ENCODE measurements at regions not wholly inside any gene's neighbourhood (a gene's known extent, or its start where the extent isn't known, plus 50 kb on each side); places are given as distances from the start of the nearest gene placed in this dataset.
"Not testable (repeated sequence)": the region's sequence is repeated elsewhere in the genome, so short reads cannot be mapped to it uniquely, and the experiment has no call there.

DNA sequence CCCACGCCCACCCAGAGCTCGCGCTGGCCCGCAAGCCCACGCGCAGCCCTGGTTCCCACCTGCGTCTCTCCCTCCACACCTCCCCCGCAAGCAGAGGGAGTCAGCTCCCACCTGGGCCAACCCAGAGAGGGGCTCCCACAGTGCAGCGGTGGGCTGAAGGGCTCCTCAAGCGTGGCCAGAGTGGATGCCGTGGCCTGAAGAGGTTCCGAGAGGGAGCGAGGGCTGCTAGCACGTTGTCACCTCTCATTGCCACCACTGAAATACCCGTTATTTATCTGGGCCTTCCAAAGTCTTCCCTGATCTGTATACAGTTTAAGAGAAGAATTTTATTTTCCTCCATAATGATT lies 88.3 kb upstream of the MYLIP start:
- no peak for DNase-seq (ENCODE audit: low read depth in 2 of 2)

DNA sequence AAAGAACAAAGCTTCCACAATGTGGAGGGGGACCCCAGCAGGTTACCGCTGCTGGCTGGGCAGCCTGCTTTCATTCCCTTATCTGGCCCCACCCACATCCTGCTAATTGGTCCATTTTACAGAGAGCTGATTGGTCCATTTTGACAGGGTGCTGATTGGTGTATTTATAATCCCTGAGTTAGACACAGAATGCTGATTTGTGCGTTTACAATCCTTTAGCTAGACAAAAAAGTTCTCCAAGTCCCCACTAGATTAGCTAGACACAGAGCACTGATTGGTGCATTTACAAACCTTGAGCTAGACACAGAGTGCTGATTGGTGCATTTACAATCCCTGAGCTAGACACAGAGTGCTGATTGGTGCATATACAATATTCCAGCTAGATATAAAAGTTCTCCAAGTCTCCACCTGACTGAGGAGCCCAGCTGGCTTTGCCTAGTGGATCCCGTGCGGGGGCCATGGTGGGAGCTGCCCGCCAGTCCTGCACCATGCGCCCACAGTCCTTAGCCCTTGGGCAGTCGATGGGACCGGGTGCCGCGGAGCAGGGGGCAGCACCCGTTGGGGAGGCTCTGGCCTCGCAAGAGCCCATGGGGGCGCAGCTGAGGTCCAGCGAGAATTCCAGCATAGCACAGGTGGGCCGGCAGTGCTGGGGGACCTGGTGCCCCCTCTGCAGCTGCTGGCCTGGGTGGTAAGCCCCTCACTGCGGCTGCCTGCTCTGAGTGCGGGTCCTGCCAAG lies 88.8 kb upstream of the MYLIP start:
- DNase-seq (ENCODE audit: low read depth in 2 of 2): not testable (repeated sequence)

DNA sequence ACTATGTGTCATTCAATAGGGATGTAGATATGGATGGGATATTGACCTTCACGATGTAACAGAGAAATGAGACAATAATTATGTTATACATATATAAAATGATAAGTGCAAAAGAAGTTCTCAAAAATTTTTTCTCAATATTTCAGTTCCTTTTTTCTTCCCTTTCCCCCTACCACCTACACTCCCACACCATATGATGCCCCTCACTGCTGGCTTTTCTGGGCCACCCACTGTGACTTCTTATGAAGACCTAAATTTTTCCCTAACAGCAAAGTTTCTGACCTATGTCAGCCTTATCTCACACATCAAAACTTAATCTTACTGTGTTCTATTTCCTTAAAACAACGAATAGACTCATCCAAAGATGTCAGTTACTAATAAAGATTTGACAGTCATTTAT lies 89.9 kb upstream of the MYLIP start:
- no peak for DNase-seq (ENCODE audit: low read depth in 2 of 2)

DNA sequence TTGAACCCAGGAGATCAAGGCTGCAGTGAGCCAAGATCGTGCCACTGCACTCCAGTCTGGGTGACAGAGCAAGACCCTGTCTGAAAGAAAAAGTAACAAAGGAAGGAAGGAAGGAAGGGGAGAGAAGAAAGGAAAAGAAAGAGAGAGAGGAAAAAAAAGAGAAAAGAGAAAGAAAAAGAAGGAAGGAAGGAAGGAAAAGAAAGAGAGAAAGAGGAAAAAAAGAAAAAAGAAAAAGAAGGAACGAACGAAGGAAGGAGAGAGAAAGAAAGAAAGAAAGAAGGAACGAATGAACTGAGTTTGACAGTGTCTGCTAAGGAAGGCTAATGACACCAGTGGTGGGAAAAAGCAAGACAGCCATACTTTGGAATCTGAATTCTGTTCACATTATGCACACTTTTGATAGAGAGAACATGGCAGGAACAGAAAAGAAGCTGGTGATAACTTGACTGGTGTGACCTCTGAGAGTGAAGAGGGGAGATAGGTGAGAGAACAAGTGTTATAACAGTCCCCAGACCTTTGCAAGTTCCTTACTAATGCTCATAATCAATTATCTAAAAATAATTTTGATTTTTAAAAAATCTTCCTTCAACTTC lies 93.3 kb upstream of the MYLIP start:
- DNase-seq (ENCODE audit: low read depth in 2 of 2): no peak

DNA sequence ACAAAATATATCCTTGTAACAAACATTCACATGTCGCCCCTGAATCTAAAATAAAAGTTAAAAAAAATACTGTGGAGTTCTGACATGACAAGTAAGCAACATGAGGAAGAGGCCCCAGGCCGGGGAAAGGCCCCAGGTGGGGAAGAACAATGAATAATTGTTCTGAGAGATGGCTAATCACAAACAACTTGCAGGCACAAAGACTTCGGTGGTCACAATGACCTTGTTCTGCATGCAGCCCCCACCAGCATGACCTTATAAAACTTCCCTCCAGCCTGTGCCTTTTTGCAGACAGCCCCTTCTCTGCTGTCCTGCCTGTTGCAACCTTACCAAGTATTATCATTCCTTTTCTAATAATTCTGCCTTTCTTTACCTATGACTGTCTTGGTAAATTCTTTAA lies 95.7 kb upstream of the MYLIP start:
- DNase-seq (ENCODE audit: low read depth in 2 of 2): no peak

DNA sequence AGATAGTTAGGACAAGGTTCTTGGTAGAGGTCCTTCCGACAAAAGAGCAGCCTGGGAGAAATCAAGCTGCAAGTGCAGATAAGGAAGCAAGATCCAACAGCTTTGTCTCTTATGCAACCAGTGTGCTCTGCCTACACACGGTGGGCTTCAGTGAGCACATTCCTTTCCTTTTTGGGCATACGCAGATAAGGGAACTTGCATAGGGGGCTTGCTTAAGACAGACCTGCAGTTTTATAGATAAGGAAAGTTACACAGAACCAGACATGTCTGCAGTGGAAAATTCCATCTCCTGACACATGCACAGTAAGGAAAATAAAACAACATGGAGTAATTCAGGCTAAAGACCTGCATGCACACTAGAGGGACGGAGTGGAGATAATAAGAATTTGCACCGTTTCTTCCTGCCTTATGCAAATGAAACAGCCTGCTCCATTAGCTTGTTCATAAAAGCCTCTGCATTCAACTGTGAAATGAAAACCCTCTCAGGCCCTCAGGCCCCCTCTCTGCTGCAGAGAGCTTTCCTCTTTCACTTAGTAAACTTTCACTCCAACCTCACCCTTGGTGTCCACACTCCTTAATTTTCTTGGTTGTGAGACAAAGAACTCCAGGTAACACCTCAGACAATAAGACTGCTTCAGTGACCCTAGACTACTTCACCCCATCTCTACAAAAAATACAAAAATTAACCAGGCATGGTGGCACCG lies 97.5 kb upstream of the MYLIP start:
- DNase-seq (ENCODE audit: low read depth in 2 of 2): no peak

DNA sequence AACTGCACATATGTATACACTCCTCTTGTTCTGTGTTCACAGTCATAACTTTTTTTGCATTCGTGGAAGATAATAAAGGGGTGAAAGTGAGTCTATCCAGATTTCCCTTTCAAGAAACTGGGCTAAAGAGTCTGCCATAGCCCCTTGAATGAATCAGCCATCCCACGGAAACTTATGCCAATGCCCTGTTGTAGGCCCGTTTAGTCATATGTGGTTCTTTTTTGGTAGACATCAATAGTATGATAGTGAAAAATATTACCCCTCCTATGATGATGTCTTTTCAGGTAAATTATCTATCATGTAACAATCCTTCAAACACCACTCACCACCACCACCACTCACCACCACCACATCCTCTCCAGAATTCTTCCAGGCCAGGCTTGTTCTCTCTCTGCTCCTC lies 99.9 kb upstream of the MYLIP start:
- no peak for DNase-seq (ENCODE audit: low read depth in 2 of 2)

DNA sequence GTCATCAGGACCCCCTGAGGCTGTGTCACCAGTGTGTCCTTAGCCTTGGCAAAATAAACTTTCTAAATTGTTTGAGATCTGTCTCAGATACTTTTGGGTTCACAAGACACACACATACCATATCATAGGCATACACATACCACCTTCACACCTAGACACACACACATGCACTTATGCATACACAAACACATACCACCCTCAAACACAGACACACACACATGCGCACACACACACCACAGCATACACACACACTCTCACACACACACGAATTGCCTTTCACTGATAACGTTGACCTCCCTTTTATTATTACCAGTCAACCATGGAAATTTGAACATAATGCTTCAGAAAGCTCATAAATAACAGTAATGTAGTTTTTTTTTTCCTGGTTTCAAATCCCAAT lies 108.6 kb upstream of the MYLIP start:
- DNase-seq (ENCODE audit: low read depth in 2 of 2): no peak

DNA sequence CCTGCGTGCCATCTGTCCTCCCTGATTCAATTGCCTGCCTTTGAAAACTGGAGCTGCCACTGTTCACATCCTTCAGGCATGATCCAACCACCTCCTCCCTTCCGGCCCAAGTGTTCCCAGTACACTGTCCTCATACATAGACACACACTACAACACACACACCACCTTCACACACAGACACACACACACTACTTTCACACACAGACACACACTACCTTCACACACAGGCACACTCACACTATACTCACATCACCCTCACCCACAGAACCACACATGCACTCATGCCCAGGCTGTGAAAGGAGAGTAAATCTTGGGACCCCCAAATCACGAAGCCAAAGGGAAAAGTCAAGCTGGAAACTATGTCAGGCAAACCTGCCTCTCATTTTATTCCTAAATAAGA lies 109.4 kb upstream of the MYLIP start:
- DNase-seq (ENCODE audit: low read depth in 2 of 2): no peak

DNA sequence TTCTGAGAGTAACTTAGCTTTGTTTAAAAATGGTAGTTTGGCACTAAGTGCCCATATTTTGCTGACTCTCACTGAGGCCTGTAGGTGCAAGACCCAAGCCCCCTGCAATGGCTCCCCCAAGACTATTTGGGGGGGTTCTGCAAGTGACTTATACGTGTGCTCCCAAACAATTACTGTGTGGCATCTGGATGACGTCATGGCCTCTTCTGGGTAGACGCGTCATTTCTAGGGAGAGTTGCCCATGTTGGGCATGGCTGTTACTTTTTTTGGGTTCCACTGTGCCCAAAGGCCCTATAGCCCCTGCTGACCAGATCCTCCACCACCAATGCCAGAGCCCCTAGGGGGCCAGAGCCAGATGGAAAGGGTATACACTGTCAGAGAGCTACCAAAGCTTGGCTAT lies 110.3 kb upstream of the MYLIP start:
- no peak for DNase-seq (ENCODE audit: low read depth in 2 of 2)

DNA sequence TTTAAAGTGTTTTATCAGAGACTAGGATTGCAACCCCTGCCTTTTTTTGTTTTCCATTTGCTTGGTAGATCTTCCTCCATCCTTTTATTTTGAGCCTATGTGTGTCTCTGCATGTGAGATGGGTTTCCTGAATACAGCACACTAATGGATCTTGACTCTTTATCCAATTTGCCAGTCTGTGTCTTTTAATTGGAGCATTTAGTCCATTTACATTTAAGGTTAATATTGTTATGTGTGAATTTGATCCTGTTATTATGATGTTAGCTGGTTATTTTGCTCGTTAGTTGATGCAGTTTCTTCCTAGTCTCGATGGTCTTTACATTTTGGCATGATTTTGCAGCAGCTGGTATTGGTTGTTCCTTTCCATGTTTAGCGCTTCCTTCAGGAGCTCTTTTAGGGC lies 114.6 kb upstream of the MYLIP start:
- not testable (repeated sequence) for DNase-seq (ENCODE audit: low read depth in 2 of 2)

DNA sequence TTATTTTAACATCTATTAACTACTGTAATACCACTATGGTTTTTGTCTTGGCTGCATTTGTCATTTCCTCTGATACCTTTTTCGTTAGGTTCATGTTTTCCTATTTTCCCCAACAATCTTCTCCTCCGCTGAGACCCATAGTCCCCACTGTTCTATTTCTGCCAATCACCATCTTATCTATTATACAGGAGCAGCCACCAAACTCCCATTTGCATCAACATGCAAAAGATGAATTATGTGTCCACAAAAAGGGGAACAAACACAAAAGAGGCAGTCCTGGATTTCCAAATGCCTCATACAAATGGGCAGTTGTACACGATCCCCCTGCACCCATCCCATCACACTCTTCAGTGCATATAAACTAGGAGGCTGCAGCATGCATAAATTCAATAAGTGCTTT lies 121.7 kb upstream of the MYLIP start:
- no peak for DNase-seq (ENCODE audit: low read depth in 2 of 2)

DNA sequence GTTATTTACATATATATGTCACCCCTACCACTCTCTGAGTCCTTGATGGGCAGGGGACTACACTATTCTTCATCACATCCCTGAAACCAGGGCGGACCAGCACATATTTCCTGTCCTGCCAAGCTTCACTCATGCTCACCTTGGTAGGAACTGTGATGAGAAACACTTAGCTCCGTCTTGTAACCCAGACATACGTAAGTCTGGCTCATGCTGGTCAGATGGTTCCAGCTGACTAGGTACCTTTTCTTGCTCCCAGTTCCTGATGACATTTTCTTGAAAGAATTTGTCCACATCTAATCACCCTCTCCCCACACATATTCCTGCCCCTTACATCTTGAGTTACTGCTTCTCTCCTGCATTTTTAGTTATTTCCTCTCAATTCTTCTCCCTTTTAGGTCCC lies 122.2 kb upstream of the MYLIP start:
- no peak for DNase-seq (ENCODE audit: low read depth in 2 of 2)

DNA sequence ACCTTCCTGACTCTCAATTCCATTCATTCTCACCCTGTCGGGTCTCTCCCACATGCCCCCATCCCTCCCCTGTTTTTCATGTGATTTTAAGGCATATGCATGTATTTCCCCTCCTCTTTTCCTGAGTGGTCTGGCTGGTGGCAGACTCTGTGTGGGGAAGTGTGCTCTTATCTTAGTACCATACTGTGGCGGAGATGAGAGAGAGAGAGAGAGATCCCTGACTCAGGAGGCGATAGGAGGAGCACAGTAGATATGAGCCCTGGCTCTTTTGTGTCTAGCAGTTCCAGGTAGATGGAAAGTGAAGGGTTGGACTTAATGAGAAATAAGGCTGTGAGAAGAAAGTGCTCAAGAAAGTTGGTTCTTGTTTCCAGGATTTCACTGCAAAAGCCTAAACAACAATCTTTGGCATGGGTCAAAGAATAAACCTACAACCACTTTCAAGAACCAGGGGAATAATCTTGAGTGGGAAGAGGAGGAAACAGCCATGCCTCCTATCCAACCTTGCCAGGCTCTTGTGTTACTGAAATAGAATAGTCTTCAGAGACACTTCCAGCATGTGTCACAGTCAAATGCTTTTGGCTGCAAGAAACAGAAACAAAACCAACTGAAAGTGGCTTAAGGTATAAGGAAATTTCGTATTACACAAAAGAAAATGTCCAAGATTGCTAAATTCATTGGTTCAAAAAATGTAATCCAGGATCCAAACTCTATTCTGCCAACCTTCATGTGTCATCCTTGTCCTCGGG lies 123.8 kb upstream of the MYLIP start:
- DNase-seq (ENCODE audit: low read depth in 2 of 2): no peak

DNA sequence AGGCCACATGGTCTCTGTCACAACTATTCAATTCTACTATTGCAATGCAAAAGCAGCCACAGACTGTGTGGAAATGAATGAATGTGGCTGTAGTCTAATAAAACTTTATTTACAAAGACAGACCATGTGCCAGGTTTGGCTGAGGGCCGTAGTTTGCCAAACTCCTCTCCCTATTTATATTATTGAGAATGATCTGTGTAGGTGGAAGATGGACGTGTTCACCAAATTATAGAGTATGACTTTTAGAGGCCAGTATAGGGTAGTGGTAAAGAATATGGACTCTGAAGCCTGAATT lies 125.7 kb upstream of the MYLIP start:
- DNase-seq (ENCODE audit: low read depth in 2 of 2): no peak

DNA sequence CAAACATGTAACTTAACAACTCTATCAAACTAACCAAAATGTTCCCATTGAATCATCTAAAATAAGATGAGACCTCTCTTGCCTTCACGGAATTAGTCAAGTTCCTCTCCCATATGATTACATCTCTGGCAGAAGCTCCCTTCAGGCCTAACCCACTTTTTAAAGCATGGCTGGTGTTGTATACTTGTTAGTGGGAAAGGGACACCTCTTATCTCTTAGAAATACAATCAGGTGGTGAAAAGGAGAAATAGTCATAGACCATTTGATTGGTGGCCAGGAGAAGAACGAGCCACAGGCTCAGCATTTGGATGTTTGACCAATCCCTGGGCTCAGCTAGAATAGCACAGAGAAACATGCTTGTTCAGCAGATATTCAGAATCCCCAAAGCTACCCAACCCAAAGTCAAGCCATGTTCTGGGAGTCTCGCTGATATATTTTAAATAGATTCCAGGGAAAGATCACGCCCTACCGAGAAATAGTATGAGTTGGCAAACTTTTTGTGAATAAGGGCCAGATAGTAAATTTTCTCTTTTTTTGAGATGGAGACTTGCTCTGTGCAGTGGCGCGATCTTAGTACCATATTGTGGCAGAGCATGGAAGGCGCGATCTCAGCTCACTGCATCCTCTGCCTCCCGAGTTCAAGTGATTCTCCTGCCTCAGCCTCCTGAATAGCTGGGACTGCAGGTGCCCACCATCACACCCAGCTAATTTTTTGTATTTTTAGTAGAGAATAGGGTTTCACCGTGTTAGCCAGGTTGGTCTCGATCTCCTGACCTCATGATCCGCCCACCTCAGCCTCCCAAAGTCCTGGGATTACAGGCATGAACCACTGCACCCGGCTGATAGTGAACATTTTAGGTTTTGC lies 126.3 kb upstream of the MYLIP start:
- no peak for DNase-seq (ENCODE audit: low read depth in 2 of 2)

DNA sequence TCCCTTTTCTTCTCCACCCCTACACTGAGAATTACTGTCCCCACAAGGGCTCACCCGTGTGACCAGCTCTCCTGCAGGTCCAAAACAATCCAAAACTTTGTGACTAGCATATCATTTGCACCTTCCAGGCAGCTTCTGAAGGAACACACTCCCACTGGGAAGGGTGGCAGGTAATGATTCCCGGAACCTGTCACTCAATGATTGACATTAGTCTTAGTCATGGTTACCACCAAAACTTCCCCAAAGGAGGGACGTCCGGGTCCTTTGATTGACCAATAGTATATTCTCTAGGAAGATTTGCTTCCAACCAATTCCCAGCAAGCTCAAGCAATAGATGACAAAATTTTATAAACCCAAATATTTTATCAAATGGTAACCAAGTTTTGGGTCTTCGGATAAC lies 127.7 kb upstream of the MYLIP start:
- no peak for DNase-seq (ENCODE audit: low read depth in 2 of 2)

DNA sequence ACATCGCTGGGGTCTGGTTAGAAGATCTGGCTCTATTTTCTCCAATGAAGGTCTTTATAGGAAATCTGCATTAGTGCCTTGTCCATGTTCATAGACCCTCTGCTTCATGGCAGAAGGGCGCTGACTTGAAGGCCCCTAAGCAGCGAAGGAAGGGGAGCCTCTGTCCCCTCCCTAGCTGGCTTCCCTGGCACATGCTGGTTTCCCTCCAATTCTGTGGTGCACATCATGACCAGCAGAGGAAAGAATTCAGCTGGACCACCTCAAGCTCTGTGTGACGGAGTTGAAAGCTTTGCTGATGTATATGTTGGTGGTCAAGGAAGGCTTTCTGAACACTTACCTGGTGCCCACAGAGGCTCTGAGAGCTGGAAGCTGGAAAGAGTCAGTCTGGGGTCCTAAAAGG lies 129.7 kb upstream of the MYLIP start:
- DNase-seq (ENCODE audit: low read depth in 2 of 2): no peak

DNA sequence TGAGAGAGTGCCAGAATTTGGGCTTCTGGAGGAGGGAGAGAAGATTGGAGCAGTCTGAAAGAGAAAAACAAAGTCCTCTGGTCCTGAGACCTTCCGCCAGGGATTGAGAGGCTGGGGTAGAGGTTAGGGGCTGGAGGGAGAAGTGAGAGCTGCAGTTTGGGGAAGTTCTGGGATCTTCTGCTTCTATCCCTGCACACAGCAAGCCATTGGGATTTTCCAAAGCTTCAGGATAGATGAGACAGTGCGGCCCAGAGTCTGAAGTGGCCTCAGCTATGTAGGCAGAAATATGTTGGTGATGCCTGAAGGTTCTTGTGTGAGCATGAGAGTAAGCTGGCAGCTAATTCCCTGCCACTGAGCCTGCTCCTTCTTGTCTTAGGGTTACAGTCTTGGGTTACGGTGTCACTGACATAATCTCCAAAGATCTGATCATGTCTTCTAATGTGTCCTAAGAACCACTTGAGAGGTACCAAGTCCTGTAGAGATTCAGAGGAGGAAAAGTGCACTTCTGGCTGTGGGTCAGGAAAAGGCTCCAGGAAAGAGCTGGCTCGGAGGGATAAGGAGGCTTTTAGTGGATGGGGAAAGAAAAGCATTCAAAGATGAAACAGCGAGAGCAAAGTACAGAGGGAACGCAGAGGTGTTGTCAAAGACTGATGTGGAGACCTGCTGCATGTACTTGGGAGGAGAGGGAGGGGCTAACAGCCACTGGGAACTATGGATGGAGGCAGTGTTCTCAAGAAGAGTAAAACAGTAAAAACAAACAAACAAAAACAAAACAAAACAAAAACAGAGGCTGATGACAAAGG lies 131.1 kb upstream of the MYLIP start:
- no peak for DNase-seq (ENCODE audit: low read depth in 2 of 2)

DNA sequence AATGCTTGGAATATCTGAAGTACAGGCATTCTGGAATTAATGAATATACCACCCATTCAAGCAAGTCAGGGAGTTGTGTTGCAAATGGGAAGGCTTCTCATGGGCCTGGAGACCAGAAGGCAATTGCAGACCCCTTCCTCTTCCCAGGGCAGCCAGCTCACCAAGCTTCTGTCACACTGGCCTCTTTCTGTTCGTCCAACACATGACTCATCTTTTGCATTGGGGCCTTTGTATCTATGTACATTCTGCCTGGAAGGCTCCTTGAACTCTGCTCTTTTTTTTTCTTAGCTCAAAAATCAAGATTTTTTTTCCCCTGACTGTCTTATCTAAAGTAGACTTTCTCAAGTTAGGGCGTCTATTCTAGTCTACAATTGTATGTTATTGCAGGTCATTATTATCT lies 132.9 kb upstream of the MYLIP start:
- DNase-seq (ENCODE audit: low read depth in 2 of 2): no peak

DNA sequence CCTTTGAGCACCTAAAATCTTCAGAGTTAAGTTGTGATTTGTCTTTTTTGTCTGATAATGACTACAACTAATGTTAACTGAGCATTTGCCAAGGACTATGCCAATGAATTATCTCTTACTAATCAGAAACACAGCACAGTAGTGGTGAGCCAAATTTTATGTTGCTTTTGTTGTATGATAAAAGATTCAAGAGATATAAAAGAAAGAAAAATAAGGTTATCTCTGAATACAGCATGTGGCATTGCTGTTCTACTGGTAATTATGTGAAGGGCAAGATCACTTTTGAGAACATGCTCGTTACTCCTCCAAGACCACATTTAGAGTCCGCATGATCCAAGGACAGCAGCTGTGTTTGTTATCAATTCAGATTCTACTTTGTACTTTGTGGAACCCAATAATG lies 133.4 kb upstream of the MYLIP start:
- DNase-seq (ENCODE audit: low read depth in 2 of 2): no peak

All from stimulated activated CD4-positive, alpha-beta T cell treated with anti-CD3 and anti-CD28 coated beads, Interleukin-4, amount 100 ng/mL, for 48 hours (primary cell).